Mesodermal cell (in vitro differentiated cells): ENCODE measurements at regions not wholly inside any gene's neighbourhood (a gene's known extent, or its start where the extent isn't known, plus 50 kb on each side); places are given as distances from the start of the nearest gene placed in this dataset.

Experiments used
- H3K27ac ChIP-seq: 2 replicates; pipeline ENCODE4 v1.7.0; 2013; ENCODE audit warnings: mild to moderate bottlenecking, low read depth, low read length, moderate library complexity; ENCODE audit not compliant: severe bottlenecking
- H3K36me3 ChIP-seq: 2 replicates; pipeline ENCODE4 v1.7.1; 2013; ENCODE audit warnings: mild to moderate bottlenecking, low read length, moderate library complexity; ENCODE audit not compliant: control insufficient read depth, insufficient read depth
- H3K4me1 ChIP-seq: one replicate; pipeline ENCODE4 v1.7.1; 2013; ENCODE audit warnings: mild to moderate bottlenecking, low read length; ENCODE audit not compliant: insufficient read depth, control insufficient read depth, poor library complexity, severe bottlenecking
- H3K4me3 ChIP-seq: 2 replicates; pipeline ENCODE4 v1.7.0; 2013; ENCODE audit warnings: low read length, control low read depth, mild to moderate bottlenecking; ENCODE audit not compliant: insufficient read depth, poor library complexity, severe bottlenecking; ENCODE audit errors: extremely low read depth
- H3K9me3 ChIP-seq: 2 replicates; pipeline ENCODE4 v1.7.1; 2013; ENCODE audit warnings: mild to moderate bottlenecking, low read length, moderate library complexity; ENCODE audit not compliant: control insufficient read depth
- WGBS, 2 experiments: methylation state at CpG; one replicate each; pipeline ENCODE4 v1.1.5; 2013; ENCODE audit warnings: missing lambda C conversion rate in 2 of 2; ENCODE audit not compliant: insufficient coverage in 2 of 2; 5-methylcytosine and 5-hydroxymethylcytosine counted together

GRCh38 chr13:44120849-44121755, 241.4 kb downstream of the LACC1 start:
- WGBS, 2 experiments, result 96 to 98% methylated on average over 6 of the region's 9 CpGs
- peaks cover 3% of the 10 kb centered on the region for H3K4me1 ChIP-seq
- no peak overlapping the region for H3K27ac ChIP-seq
- H3K9me3 ChIP-seq, result no peaks in the 10 kb centered on the region
- H3K36me3 ChIP-seq, result no peaks in the 10 kb centered on the region
- no peak overlapping the region for H3K4me3 ChIP-seq

- H3K27ac ChIP-seq, result no peak overlapping the region
- H3K4me1 ChIP-seq, result no peaks in the 10 kb centered on the region
- no peaks in the 10 kb centered on the region for H3K36me3 ChIP-seq
- no peaks in the 10 kb centered on the region for H3K9me3 ChIP-seq
- no CpG with 5 or more reads among the region's 1 CpG for WGBS, 2 experiments
- no peak overlapping the region for H3K4me3 ChIP-seq
Measured at GRCh38 chr13:44124352-44124751, 244.6 kb downstream of the LACC1 start.

GRCh38 chr13:44125943-44126469, 246.3 kb downstream of the LACC1 start:
- no peak overlapping the region for H3K27ac ChIP-seq
- WGBS, 2 experiments, result 90% methylated on average over 2 of the region's 3 CpGs; no CpG with 5 or more reads in 1 of the 2 experiments
- H3K36me3 ChIP-seq, result no peaks in the 10 kb centered on the region
- H3K4me3 ChIP-seq, result no peak overlapping the region
- no peaks in the 10 kb centered on the region for H3K9me3 ChIP-seq
- no peaks in the 10 kb centered on the region for H3K4me1 ChIP-seq

GRCh38 chr13:44128552-44129001, 245.0 kb upstream of the SERP2 start:
- Histone ChIP-seq H3K4me3 (no peak overlapping the region), H3K4me1 (peaks cover 6% of the 10 kb centered on the region), H3K27ac (no peak overlapping the region), H3K36me3 (no peaks in the 10 kb centered on the region), H3K9me3 (no peaks in the 10 kb centered on the region)
- WGBS, 2 experiments, result 92 to 100% methylated on average over 1 to 3 of the region's 7 CpGs

- no peaks in the 10 kb centered on the region for H3K36me3 ChIP-seq
- H3K4me3 ChIP-seq, result no peak overlapping the region
- no peak overlapping the region for H3K27ac ChIP-seq
- 100% methylated on average over 1 to 2 of the region's 2 CpGs for WGBS, 2 experiments
- H3K9me3 ChIP-seq, result no peaks in the 10 kb centered on the region
- H3K4me1 ChIP-seq, result peaks cover 6% of the 10 kb centered on the region
Measured at GRCh38 chr13:44129418-44129817, 244.2 kb upstream of the SERP2 start.

GRCh38 chr13:44131069-44131614, 242.5 kb upstream of the SERP2 start:
- Histone ChIP-seq H3K9me3 (no peaks in the 10 kb centered on the region), H3K36me3 (no peaks in the 10 kb centered on the region), H3K4me1 (peaks cover 6% of the 10 kb centered on the region), H3K27ac (no peak overlapping the region), H3K4me3 (no peak overlapping the region)
- 70 to 96% methylated on average over 2 to 3 of the region's 5 CpGs for WGBS, 2 experiments

- H3K4me1 ChIP-seq, result peaks cover 6% of the 10 kb centered on the region
- H3K4me3 ChIP-seq, result no peak overlapping the region
- no peaks in the 10 kb centered on the region for H3K36me3 ChIP-seq
- no peak overlapping the region for H3K27ac ChIP-seq
- 100% methylated on average over 2 of the region's 6 CpGs; no CpG with 5 or more reads in 1 of the 2 experiments for WGBS, 2 experiments
- H3K9me3 ChIP-seq, result no peaks in the 10 kb centered on the region
Measured at GRCh38 chr13:44132710-44133109, 240.9 kb upstream of the SERP2 start.

- peaks cover 6% of the 10 kb centered on the region for H3K4me1 ChIP-seq
- no peak overlapping the region for H3K4me3 ChIP-seq
- WGBS, 2 experiments, result 83 to 90% methylated on average over 1 to 2 of the region's 3 CpGs
- no peaks in the 10 kb centered on the region for H3K36me3 ChIP-seq
- no peaks in the 10 kb centered on the region for H3K9me3 ChIP-seq
- no peak overlapping the region for H3K27ac ChIP-seq
Measured at GRCh38 chr13:44133626-44134025, 240.0 kb upstream of the SERP2 start.

GRCh38 chr13:44135566-44135965, 238.1 kb upstream of the SERP2 start:
- peaks cover 6% of the 10 kb centered on the region for H3K4me1 ChIP-seq
- H3K4me3 ChIP-seq, result no peak overlapping the region
- H3K27ac ChIP-seq, result no peak overlapping the region
- H3K36me3 ChIP-seq, result no peaks in the 10 kb centered on the region
- WGBS, 2 experiments, result no CpG with 5 or more reads among the region's 1 CpG
- H3K9me3 ChIP-seq, result no peaks in the 10 kb centered on the region

- H3K4me3 ChIP-seq, result no peak overlapping the region
- H3K4me1 ChIP-seq, result peaks cover 6% of the 10 kb centered on the region
- no peaks in the 10 kb centered on the region for H3K9me3 ChIP-seq
- no CpG with 5 or more reads among the region's 5 CpGs for WGBS, 2 experiments
- no peak overlapping the region for H3K27ac ChIP-seq
- H3K36me3 ChIP-seq, result no peaks in the 10 kb centered on the region
Measured at GRCh38 chr13:44136696-44137268, 236.8 kb upstream of the SERP2 start.
